ENCODE measurements at regions not wholly inside any gene's neighbourhood (a gene's known extent, or its start where the extent isn't known, plus 50 kb on each side); places are given as distances from the start of the nearest gene placed in this dataset.

- TF ChIP-seq, protein P1, sequence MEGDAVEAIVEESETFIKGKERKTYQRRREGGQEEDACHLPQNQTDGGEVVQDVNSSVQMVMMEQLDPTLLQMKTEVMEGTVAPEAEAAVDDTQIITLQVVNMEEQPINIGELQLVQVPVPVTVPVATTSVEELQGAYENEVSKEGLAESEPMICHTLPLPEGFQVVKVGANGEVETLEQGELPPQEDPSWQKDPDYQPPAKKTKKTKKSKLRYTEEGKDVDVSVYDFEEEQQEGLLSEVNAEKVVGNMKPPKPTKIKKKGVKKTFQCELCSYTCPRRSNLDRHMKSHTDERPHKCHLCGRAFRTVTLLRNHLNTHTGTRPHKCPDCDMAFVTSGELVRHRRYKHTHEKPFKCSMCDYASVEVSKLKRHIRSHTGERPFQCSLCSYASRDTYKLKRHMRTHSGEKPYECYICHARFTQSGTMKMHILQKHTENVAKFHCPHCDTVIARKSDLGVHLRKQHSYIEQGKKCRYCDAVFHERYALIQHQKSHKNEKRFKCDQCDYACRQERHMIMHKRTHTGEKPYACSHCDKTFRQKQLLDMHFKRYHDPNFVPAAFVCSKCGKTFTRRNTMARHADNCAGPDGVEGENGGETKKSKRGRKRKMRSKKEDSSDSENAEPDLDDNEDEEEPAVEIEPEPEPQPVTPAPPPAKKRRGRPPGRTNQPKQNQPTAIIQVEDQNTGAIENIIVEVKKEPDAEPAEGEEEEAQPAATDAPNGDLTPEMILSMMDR (IDR thresholded peaks at IDR 0.05): no peak
- no peak overlapping the region for H3K27ac ChIP-seq
- DNase-seq (ENCODE audit: low spot score): no peak
These were observed 191.3 kb upstream of the CRY1 start for GRCh38 chr12:107284692-107285091.

GRCh38 chr12:107287436-107288413, 194.4 kb upstream of the CRY1 start:
- H3K4me3 ChIP-seq: no peak overlapping the region
- TF ChIP-seq, protein P1 (IDR thresholded peaks at IDR 0.05): no peak
- DNase-seq (ENCODE audit: low spot score): no peak
- H3K27ac ChIP-seq: no peak overlapping the region

More at GRCh38 chr12:107284692-107285091, 191.3 kb upstream of the CRY1 start:
- no peak overlapping the region for H3K4me3 ChIP-seq

- DNase-seq (ENCODE audit: low spot score): no peak
- H3K27ac ChIP-seq: no peak overlapping the region
- TF ChIP-seq, protein P1 (IDR thresholded peaks at IDR 0.05): no peak
- H3K4me3 ChIP-seq: no peak overlapping the region
These were observed 195.2 kb upstream of the CRY1 start for GRCh38 chr12:107288414-107289127.

- Histone ChIP-seq H3K27ac (no peak overlapping the region), H3K4me3 (no peak overlapping the region)
- DNase-seq (ENCODE audit: low spot score): no peak
- TF ChIP-seq, protein P1 (IDR thresholded peaks at IDR 0.05): no peak
These were observed 197.7 kb upstream of the CRY1 start for GRCh38 chr12:107291018-107291417.

GRCh38 chr12:107296681-107297089, 203.3 kb upstream of the CRY1 start:
- TF ChIP-seq, protein P1 (IDR thresholded peaks at IDR 0.05): no peak
- Histone ChIP-seq H3K4me3 (no peak overlapping the region), H3K27ac (no peak overlapping the region)
- DNase-seq (ENCODE audit: low spot score): no peak

DNA sequence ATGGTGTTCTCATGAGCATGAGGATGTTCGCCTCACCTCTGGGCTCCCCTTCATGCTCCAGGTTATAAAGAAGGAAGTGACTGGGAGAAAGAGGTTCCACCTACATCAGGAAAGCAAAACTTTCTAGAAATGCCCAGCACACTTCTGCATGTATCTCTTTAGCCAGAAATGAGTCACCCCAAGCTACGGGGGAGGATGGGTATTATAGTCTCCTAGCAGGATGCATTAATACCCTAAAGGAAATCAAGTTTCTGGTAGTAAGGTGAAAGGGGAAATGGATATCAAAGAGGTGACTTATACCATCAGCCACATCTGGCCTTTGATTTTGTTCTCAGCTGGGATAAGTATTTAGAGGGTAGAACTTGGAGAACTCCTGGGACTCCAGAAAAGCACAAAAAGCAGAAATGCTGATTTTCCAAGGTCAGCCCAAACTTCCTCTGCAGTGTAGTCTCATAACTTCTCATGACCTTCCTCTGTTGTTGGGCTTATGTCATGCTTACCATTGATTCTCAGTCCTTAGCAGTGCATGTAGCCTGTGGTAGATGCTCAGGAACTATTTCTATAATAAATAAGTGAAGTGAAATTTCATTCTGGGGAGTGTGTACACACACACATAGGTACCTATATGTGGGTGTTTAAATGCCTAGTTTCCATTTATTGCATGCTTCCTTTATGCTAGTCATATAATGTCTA, 209.4 kb upstream of the CRY1 start:
- no peak for DNase-seq (ENCODE audit: low spot score)
- TF ChIP-seq, protein P1 (IDR thresholded peaks at IDR 0.05): no peak
- H3K27ac ChIP-seq: no peak overlapping the region
- H3K4me3 ChIP-seq: no peak overlapping the region
